ENCODE measurements at regions not wholly inside any gene's neighbourhood (a gene's known extent, or its start where the extent isn't known, plus 50 kb on each side); places are given as distances from the start of the nearest gene placed in this dataset.
"Not testable (repeated sequence)": the region's sequence is repeated elsewhere in the genome, so short reads cannot be mapped to it uniquely, and the experiment has no call there.

DNA sequence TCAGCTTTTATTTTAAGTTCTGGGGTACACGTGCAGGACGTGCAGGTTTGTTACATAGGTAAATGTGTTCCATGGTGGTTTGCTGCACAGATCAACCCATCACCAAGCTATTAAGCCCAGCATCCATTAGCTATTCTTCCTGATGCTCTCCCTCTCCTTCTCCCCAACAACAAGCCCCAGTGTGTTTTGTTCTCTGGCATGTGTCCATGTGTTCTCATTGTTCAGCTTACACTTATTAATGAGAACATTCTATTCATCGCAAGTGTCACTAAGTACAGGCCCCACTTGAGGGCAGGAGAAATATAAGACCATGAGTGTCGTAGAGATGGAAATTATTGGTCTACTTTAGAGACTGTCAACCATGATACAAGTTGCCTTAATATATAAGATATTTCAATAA, 615.1 kb downstream of the CDH8 start:
- no peak for DNase-seq

DNA sequence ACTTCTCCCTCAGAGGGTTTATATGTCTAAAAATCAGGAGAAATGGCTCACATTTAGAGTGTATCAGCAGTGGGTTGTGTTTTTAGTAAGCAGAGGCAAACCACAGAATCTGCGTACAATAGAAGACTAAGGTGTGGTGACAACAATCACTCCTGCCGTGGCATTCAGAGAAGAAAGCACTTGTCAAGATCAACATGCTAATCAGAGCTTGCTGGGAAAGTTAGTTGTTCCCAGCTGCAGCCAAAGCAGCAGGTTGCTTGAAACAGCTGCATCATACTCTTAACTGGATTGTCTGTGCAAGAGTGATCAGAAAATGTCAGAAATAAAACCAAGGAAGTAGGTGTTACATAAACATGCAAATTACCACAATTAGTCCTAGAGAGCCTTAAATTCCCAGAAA, 616.4 kb downstream of the CDH8 start:
- no peak for DNase-seq

DNA sequence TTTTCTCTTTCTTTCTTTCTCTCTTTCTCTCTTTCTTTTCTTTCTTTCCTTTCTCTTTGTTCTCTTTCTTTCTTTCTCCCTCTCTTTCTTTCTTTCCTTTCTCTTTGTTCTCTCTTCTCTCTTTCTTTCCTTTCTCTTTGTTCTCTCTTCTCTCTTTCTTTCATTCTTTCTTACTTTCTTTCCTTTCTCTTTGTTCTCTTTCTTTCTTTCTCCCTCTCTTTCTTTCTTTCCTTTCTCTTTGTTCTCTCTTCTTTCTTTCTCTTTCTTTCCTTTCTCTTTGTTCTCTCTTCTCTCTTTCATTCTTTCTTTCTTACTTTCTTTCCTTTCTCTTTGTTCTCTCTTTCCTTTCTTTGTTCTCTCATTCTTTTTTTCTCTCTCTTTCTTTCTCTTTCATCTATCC, 617.4 kb downstream of the CDH8 start:
- not testable (repeated sequence) for DNase-seq

DNA sequence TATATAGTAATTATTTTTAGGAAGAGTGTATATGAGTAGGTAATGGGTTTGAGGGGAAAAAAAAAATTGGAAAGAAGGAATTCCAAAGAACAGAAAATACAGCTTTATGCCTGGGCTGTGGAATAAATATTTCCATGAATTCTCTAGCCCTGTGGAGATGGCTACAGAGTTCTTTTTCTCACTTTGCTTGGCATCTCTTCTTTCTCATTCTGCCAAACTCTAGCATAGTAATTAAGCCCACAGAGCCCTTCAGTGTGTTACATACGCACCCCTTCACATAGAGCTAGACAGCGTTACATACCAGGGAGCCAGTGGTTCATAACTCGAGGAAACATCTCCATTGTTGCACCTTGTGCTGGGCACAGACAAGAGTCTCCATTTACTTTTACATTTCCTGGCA, 621.1 kb downstream of the CDH8 start:
- DNase-seq, result no peak

DNA sequence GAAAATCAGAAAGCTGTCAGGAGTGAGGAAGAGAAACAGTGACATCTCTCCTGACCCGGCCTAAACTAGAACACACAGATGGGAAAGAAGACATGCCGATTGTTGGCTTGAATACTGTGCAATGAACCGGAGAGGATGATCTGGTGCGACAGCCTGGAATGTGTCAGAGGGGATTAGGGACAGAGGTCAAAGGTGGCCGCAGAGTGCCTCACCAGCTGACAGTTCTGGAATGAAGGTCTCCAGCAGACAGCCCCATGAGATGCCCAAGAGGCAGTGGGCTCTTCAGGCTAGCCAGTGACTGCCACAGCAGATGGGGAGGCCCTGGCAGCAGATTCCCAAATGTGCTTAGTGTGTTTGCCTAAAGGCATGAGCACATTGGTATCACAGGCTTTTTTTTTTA, 623.2 kb downstream of the CDH8 start:
- DNase-seq, result no peak

DNA sequence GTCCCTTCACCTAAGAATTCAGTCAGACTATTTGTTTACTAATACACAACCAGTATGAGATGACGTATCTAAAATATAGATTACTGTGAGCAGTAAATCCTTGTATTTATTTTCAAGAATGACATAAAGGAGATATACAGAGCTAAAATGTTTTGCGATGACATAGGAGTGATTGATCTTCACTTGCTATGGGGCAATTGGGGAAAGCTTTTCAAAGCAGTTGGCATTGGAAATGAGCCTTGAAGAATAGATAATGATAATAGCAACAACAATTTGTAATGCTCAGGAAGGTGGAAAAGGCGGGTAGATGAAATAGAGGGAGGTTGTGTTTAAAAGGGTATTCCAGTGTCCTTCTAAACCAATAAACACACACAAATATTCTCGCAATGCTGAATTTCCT, 623.7 kb downstream of the CDH8 start:
- no peak for DNase-seq

DNA sequence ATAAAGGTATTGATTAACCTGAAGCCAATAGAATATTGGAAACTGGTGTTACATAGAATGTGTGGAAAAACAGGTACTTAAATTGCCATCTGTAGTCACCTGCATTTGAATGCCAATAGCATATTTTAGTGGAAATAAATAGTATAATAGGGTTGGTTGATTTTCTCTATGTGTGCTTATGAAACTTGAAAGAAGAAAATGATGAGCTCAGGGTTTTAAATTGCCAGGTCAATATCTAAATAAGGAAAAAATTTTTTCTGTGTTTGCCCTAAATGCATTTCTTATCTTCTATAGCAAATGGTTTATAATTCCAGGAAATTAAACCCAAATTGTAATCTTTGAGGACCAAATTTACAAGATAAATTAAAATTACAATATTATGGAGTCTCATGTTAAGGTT, 626.6 kb downstream of the CDH8 start:
- DNase-seq, result no peak

DNA sequence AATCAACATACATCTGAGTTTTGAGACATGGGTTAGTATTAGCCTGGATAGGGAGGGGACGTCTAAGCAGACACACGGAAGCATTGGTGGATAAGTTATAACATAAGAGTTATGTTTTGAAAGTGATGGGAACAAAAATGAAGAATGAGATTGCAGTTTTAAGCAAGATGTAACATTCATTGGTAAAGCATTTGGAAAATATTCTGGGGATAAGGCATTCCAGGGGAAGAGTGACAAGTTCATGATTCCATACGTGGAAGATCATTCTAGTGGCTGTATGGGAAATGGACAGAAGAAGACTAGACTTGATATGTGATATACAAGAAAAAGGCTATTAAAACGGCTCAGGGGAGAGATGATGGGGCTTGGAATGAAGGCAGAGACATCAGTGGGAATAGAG, 632.9 kb downstream of the CDH8 start:
- no peak for DNase-seq

DNA sequence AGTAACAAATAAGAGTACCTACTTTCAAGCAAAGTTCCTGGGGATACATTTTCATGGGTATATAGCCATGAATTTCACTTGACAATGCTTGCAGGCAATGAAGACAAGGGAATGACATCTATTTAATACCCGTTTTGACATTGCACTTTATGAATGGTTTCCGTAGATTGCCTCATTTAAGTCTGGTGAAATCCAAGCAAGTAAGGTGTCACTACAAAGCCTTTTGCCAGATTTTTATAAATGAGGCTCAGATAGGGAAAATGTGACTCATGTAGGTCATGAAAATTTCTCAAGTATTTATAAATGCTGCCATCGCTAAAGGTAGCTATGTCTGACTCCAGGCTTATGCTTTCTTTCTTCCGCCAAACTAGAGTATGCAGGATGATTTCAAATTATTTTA, 644.3 kb downstream of the CDH8 start:
- DNase-seq, result no peak

DNA sequence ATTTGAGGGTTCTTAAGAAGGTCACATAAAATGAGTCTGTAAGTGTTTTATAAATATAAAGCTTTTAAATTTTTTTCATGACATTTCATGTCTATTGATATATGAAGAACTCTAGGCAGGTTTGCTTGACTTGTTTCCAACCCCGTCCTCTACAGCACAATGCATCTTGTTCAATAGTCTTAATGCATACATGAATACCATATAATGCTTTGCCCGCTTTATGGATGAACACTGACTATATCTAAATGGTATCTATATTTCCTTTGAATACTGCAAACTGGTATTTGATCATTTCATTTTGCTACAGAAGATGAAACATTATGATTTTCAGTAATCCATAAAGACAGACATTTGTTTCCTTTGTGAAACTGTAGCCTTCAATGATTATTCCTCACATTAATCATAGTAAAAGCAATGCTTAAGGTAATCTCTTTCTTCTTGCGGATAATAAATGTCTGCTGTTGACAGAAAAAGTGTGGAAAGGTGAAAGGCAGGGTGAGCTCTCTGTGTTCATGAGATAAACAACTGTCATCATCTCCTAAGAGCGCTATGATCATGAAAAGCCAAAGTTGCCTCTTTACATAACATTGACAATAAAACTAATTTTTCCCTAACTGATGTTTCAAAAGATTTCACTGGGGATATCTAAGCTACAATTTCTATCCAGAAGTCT, 645.1 kb downstream of the CDH8 start:
- no peak for DNase-seq

DNA sequence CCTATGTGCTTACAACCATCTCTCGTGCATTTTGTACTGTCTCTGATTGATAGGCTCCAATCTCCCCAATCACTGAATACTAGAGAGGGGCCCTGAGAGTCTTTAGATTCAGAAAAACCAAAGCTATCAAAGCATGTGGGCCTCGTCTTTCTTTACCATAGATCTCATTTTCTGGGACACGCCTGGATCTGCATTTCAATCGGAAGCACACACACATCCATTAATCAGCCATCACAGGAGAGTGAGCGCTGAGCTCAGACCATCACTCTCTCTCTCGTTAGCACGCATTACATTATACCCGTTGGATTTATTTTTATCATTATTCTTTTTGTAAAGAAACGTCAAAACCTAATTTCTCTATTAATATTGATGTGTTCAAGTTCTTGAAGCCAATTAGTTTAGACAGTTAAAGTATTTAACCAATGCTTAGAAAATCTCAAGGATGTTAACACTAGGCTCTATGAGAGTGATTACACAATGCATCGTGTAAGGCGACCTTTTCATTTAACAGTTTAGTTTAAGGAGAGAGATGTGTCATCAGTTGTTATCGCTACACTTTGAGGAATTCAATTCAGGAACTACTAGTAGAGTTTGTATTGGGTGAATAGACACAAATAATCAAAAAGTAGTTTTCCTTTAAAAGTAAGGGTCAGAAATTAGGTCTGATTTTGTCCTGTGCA, 650.7 kb downstream of the CDH8 start:
- DNase-seq, result no peak

DNA sequence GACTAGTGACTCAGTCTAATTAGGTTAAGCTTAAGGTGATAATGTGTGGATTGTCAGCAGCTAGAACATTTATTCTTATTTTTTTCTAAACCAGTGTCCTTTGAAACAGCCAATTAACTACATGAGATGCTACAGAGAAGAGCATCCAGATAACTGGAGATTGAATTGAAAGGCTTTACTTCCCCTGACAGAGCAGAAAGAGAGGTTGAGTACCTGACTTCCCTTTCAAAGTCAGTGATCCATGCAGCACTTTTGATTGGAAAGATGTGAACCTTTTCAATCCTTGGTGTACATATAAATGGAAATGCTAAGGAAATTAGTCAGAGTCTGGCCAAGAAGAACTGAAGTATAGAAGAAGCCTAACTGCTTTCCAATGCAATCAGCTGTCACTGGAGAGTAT, 653.8 kb downstream of the CDH8 start:
- DNase-seq, result no peak

DNA sequence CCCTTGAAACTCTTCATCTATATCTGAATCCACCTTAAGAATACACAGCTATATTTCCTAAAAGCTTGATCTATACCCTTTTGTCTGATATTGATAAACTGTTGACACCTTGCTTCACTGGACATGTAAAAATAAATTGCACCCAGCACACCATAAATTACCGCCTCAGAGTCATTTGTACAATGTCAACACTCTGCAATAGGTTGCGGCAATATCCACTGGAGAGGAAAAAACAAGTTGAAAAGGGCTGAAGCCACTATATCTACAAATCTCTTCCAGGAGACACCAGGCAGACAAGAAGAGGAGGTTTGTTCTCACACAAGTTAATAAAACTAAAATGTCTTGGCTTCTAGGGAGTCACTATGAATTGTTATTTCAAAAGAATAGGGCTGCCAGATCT, 656.9 kb downstream of the CDH8 start:
- DNase-seq, result no peak

DNA sequence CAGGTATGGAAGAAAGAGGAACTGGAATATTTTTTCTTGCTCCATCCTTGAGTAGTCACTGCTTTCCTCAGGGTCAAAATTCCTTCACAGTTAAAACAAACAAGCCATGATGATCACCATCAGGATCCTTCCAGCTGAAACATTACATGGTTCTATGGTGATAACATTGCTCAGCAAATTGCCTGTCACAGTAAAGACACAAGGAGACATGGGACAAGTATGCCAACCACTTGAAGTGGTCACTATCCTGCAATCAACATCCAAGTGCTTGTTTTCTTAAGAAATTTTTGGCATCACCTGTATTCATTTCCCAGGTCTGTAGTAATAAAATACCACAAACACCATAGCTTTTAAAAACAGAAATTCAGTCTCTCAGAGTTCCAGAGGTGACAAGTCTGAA, 662.2 kb downstream of the CDH8 start:
- no peak for DNase-seq

DNA sequence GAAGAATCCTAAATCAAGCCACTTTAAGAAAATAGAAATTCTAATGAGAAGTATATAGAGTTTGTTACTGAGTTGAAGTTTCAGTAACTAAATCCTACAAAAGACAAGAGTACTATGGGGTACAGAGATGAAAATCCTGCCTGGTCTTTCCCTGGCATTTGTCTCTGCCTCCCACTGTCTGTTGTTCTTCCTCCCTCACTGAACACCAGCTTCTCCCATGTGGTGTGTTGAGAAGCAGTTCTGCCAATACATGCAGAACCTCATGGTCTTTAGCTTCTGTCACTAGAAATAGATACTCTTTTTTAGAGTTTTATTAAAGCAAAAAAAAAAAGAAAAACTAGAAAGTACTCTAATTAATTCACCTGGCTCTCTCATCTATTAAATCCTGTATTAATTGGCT, 664.4 kb downstream of the CDH8 start:
- DNase-seq, result no peak

DNA sequence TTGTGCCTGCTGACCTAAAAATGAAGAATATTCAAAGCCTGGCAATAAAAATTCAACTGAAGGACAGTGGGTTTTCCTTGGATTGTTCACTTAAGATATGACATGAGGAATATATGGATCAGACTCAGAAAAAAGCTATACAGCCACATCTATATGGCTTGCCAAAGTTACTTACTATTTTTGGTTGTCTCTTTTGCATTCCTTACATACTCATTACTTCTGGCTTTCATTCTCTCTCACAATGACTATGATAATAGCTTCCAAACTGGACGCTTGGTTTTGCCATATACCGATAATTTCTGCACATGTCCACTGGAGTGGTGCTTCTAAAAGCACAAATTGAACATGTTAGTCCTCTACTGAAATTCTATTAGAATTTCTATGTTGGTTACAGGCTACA, 664.9 kb downstream of the CDH8 start:
- DNase-seq, result no peak

DNA sequence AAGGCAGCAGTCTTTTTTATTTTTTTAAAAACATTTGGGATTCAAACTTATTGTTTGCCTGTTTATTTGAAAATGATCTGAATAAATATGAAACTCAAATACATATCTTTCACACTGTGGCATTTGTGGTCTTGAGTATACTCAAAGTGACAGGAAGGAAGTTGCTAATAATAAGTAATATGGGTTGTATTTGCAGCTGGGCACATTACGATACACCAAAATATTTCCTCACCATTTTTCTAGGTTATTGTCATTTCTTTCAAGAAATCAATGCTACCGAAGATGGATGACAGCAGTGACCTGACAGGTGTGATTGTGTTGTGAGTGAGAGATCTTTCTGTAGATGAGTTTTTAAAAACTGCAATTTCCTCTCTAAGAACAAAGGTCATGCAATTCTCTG, 665.7 kb downstream of the CDH8 start:
- DNase-seq, result no peak

DNA sequence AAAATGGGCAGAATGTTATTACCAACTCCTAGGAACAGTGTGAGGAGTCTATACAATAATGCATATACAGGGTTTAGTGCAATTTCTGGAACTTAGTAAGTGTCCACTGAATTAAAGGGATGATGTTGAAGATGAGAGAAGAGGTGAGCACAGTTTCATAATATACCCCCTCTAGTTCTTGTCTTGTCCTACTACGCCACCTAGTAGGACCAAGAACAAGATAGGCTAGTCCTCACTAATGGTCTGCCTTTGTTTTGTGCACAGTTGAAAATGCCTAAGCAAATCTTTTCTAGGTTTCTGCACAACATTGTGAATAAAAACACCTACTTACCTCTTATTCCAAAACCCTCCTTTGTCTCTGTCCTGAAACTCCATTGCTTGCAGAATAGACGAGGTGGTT, 670.2 kb downstream of the CDH8 start:
- DNase-seq, result no peak

DNA sequence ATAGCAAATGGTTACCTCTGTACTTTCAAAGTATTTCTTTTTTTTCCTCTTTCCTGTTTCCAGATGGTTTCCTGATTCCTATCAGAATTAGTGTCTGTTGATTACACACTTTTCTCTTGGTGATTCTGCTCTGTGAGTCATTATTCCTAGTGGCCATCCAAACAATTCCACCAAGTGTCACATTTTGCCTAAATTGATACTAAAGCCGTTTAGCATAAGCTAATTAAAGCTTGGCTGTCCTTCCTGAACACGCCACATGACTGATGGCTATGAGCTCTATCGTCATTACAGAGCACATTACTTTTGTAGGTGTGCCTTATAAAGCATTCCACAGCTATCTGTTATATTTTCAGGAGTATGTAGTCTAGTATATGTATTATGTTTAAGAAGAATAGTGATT, 671.2 kb downstream of the CDH8 start:
- no peak for DNase-seq

DNA sequence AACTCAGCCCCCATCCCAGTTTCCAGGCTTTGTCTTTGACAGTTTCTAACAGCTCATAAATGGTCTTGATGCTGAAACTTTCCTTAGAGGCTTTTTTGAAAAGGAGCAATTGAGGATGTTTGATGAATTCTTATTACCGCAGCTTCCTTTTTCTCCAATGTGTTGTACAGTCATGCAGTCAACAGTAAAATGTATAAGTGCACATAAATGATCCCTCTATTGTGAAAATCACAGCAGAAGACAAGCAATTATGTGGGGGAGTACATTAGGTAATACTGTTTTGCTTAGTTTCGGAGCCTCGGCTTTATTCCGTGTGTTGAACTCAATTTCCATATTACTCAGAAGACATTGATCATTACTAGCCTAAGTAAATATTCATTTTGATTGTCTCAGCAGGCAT, 673.7 kb downstream of the CDH8 start:
- DNase-seq, result no peak

DNA sequence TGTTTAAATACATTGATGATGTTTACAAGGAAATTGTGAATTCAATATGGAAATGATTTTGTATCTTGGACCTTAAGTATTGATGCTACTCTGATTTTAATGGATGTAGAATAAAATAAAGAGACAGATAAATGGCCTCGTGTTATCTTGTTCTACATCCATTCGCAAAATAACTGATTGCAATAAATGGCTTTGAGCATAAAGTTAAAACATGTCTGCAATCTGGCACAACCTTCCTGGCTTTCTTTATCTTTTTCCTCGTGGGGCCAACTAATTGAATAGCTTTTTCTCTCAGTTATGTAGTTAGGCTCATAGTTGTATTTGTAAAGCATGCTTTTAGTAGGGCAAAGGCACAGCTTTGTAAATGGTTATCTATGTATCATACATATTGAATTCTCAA, 691.4 kb downstream of the CDH8 start:
- DNase-seq, result no peak

DNA sequence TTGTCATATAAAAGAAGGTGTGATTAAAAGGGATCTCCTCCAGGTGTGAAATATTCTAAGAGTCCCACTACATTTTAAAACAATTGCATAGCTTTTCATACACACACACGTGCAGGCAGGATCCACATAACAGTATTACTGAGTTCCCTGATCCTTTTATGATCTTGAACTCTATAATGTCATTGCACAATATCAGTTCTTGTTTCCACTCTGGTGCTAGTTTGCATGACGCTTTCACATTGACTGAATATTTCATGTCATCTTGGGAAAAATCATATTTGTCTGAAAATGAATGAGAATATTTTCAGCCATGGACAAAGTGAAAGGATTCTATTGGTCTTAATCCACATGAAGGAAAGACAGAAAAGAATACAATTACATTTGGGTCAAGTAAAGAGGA, 703.8 kb downstream of the CDH8 start:
- no peak for DNase-seq

DNA sequence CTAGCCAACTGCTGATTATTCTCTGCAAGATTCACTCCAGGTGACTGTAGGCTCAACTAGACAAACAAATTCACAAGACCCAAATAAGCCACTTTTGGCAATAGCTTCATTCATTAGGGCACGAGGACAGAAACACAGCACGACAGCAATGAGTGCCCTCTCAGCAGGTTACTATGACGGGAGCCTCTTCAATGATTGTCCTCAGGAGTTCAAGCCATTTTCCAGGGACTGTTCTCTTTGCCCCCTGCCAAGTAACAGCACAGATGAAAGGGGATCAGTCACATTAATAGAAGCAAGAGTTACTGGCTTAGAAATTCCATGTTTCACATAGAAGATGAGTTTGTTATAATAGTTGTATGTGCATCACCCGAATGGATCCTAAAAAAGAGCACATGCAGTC, 712.2 kb downstream of the CDH8 start:
- no peak for DNase-seq

DNA sequence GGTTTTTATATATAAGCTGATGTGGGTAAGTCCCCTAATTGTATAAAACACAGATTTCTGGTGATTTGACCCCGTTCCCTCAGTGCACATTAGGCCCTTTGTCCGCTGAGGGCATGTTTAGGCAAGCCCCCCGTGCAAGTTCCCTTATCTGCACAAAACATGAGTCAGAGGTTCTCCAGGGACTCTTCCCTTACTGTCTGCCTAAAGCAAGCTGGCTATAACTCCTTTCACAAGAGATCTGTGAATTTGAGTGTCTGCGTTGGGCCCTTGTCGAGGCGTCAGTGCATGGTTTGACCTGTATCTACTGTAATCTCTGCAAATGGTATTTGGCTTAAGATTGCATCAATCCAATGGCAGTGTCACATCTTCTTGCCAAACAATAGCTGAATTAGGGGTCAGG, 712.8 kb downstream of the CDH8 start:
- no peak for DNase-seq

DNA sequence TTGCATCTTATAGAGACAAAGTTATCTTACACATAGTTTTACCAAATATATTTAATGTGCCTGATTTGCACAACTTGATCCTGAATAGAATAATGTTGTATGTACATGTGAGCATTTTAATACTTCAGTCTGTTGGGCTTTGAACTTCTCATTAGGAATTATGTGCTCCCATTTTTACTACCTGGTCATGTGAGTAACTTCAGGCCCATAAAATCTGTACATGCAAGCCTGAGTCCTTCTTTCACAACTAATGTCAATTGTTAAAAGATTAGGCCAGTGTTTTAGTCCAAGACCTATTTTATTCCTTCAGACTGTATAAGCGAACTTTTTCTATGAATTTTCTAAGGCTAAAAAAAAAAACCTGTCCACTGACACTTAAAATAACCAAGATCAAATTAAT, 715.4 kb downstream of the CDH8 start:
- no peak for DNase-seq
